ENCODE measurements at regions not wholly inside any gene's neighbourhood (a gene's known extent, or its start where the extent isn't known, plus 50 kb on each side); places are given as distances from the start of the nearest gene placed in this dataset.

GRCh38 chr4:116551806-116552205 is 533.6 kb downstream of the TRAM1L1 start:
- no peak for DNase-seq
- H3K27ac ChIP-seq = no peak overlapping the region
- H3K9me3 ChIP-seq = no peaks in the 10 kb centered on the region
- no peaks in the 10 kb centered on the region for H3K27me3 ChIP-seq
- H3K36me3 ChIP-seq (replicated peaks in 1 of 2; ENCODE audit: insufficient read depth in 1 of 2, low read depth in 2 of 2) = no peaks in the 10 kb centered on the region
- no peaks in the 10 kb centered on the region for H3K4me1 ChIP-seq
- WGBS, 2 donors = 45 to 53% methylated on average over 1 of the region's 1 CpG
- ATAC-seq = no peak
- intact Hi-C loops (cut with DNase I) = no loop called here
- no peak overlapping the region for H3K4me3 ChIP-seq
- TF ChIP-seq CTCF (IDR thresholded peaks at IDR 0.05) (no peak), POLR2A (IDR thresholded peaks at IDR 0.05) (no peak)

GRCh38 chr4:116547632-116548031 is 537.7 kb downstream of the TRAM1L1 start:
- Histone ChIP-seq H3K9me3 (no peaks in the 10 kb centered on the region), H3K4me3 (no peak overlapping the region), H3K27ac (no peak overlapping the region), H3K36me3 (replicated peaks in 1 of 2; ENCODE audit: insufficient read depth in 1 of 2, low read depth in 2 of 2) (no peaks in the 10 kb centered on the region), H3K27me3 (no peaks in the 10 kb centered on the region), H3K4me1 (no peaks in the 10 kb centered on the region)
- WGBS, 2 donors = 90 to 95% methylated on average over 2 of the region's 2 CpGs
- intact Hi-C loops (cut with DNase I) = no loop called here
- ATAC-seq = no peak
- DNase-seq = no peak
- TF ChIP-seq POLR2A (IDR thresholded peaks at IDR 0.05) (no peak), CTCF (IDR thresholded peaks at IDR 0.05) (no peak)

GRCh38 chr4:116546759-116547158 is 538.6 kb downstream of the TRAM1L1 start:
- Histone ChIP-seq H3K4me3 (no peak overlapping the region), H3K36me3 (replicated peaks in 1 of 2; ENCODE audit: insufficient read depth in 1 of 2, low read depth in 2 of 2) (no peaks in the 10 kb centered on the region), H3K27me3 (no peaks in the 10 kb centered on the region), H3K9me3 (no peaks in the 10 kb centered on the region), H3K27ac (no peak overlapping the region), H3K4me1 (no peaks in the 10 kb centered on the region)
- intact Hi-C loops (cut with DNase I) = no loop called here
- DNase-seq (no peak), ATAC-seq (no peak)
- TF ChIP-seq POLR2A (IDR thresholded peaks at IDR 0.05) (no peak), CTCF (IDR thresholded peaks at IDR 0.05) (no peak)
- 88 to 89% methylated on average over 1 of the region's 1 CpG for WGBS, 2 donors

GRCh38 chr4:116544946-116545345 is 540.4 kb downstream of the TRAM1L1 start:
- TF ChIP-seq CTCF (IDR thresholded peaks at IDR 0.05) (no peak), POLR2A (IDR thresholded peaks at IDR 0.05) (no peak)
- Histone ChIP-seq H3K4me1 (no peaks in the 10 kb centered on the region), H3K4me3 (no peak overlapping the region), H3K27me3 (no peaks in the 10 kb centered on the region), H3K9me3 (no peaks in the 10 kb centered on the region), H3K36me3 (replicated peaks in 1 of 2; ENCODE audit: insufficient read depth in 1 of 2, low read depth in 2 of 2) (no peaks in the 10 kb centered on the region), H3K27ac (no peak overlapping the region)
- WGBS, 2 donors = 29% methylated on average over 1 of the region's 1 CpG
- ATAC-seq = no peak
- intact Hi-C loops (cut with DNase I) = no loop called here
- peak in 2 of 4 donors; percentile 14 to 24 for DNase-seq

GRCh38 chr4:116539744-116540143 is 545.6 kb downstream of the TRAM1L1 start:
- Histone ChIP-seq H3K27ac (no peak overlapping the region), H3K27me3 (no peaks in the 10 kb centered on the region), H3K4me1 (no peaks in the 10 kb centered on the region), H3K36me3 (replicated peaks in 1 of 2; ENCODE audit: insufficient read depth in 1 of 2, low read depth in 2 of 2) (no peaks in the 10 kb centered on the region), H3K4me3 (no peak overlapping the region), H3K9me3 (no peaks in the 10 kb centered on the region)
- ATAC-seq (no peak), DNase-seq (no peak)
- 89 to 92% methylated on average over 3 of the region's 3 CpGs for WGBS, 2 donors
- no peak for TF ChIP-seq POLR2A (IDR thresholded peaks at IDR 0.05)
- no peak for TF ChIP-seq CTCF (IDR thresholded peaks at IDR 0.05)
- intact Hi-C loops (cut with DNase I) = no loop called here
